Neural cell (in vitro differentiated cells): ENCODE measurements at regions not wholly inside any gene's neighbourhood (a gene's known extent, or its start where the extent isn't known, plus 50 kb on each side); places are given as distances from the start of the nearest gene placed in this dataset.

Experiments
- H2AFZ ChIP-seq: fragments of 200-600, 300-800 bp; sonication (generic), shearing (Covaris generic); 2 replicates; pipeline ENCODE4 v1.6.0; 2014; ENCODE audit warnings: low read depth, mild to moderate bottlenecking, antibody characterized with exemption, low read length, moderate library complexity
- H3F3A ChIP-seq: fragments of 200-600 bp; shearing (Covaris generic); 2 replicates; pipeline ENCODE4 v1.6.1; 2016; ENCODE audit warnings: mild to moderate bottlenecking, moderate library complexity, mixed read lengths, antibody characterized with exemption, low read length; ENCODE audit not compliant: insufficient read depth, poor library complexity, severe bottlenecking
- H3K27ac ChIP-seq: fragments of 200-600, 300-800 bp; sonication (generic), shearing (Covaris generic); 2 replicates; pipeline ENCODE4 v1.5.1; 2014; ENCODE audit warnings: mild to moderate bottlenecking, low read length, moderate library complexity
- H3K27me3 ChIP-seq: fragments of 300-800, 200-600 bp; sonication (generic), shearing (Covaris generic); 2 replicates; pipeline ENCODE4 v1.6.0; 2014; ENCODE audit warnings: mild to moderate bottlenecking, low read depth, low read length, moderate library complexity; ENCODE audit not compliant: insufficient read depth
- H3K36me3 ChIP-seq: fragments of 300-800, 200-600 bp; sonication (generic), shearing (Covaris generic); 2 replicates; pipeline ENCODE4 v1.5.1; 2014; ENCODE audit warnings: mild to moderate bottlenecking, antibody characterized with exemption, low read length, moderate library complexity; ENCODE audit not compliant: insufficient read depth
- H3K4me2 ChIP-seq: fragments of 300-800, 200-600 bp; sonication (generic), shearing (Covaris generic); 2 replicates; pipeline ENCODE4 v1.6.0; 2014; ENCODE audit warnings: mild to moderate bottlenecking, low read length
- H3K4me3 ChIP-seq: fragments of 300-800, 200-600 bp; sonication (generic), shearing (Covaris generic); 2 replicates; pipeline ENCODE4 v1.5.1; 2014; ENCODE audit warnings: mild to moderate bottlenecking, low read length, moderate library complexity
- H3K79me2 ChIP-seq: fragments of 200-600 bp; shearing (Covaris generic); replicated peaks from 2 replicates; pipeline ENCODE4 v1.6.0; 2014; ENCODE audit warnings: mild to moderate bottlenecking, low read length, moderate library complexity; ENCODE audit not compliant: insufficient read depth
- H3K9ac ChIP-seq: fragments of 300-800, 200-600 bp; sonication (generic), shearing (Covaris generic); 2 replicates; pipeline ENCODE4 v1.6.1; 2016; ENCODE audit warnings: mild to moderate bottlenecking, low read length, mixed read lengths
- H3K9me2 ChIP-seq: fragments of 200-600 bp; shearing (Covaris generic); 2 replicates; pipeline ENCODE4 v1.6.1; 2016; ENCODE audit warnings: mild to moderate bottlenecking, low read length, mixed read lengths; ENCODE audit not compliant: insufficient read depth
- H3K9me3 ChIP-seq: fragments of 200-600, 300-800 bp; sonication (generic), shearing (Covaris generic); 2 replicates; pipeline ENCODE4 v1.6.1; 2016; ENCODE audit warnings: mild to moderate bottlenecking, mixed run types, low read length, moderate library complexity, mixed read lengths
- H4K20me1 ChIP-seq: fragments of 200-600 bp; shearing (Covaris generic); 2 replicates; pipeline ENCODE4 v1.6.1; 2016; ENCODE audit warnings: mild to moderate bottlenecking, mixed run types; ENCODE audit not compliant: insufficient read depth
- CTCF ChIP-seq: fragments of 450-650 bp; IDR thresholded peaks from 2 replicates; pipeline ENCODE4 v1.5.1; 2014; ENCODE audit warnings: antibody characterized with exemption, mild to moderate bottlenecking, moderate library complexity; ENCODE audit not compliant: poor library complexity, severe bottlenecking
- EP300 ChIP-seq: fragments of 450-650 bp; conservative IDR thresholded peaks from 2 replicates; pipeline ENCODE4 v1.6.1; 2014; ENCODE audit warnings: antibody characterized with exemption, mild to moderate bottlenecking, moderate library complexity; ENCODE audit not compliant: poor library complexity, severe bottlenecking
- EZH2 ChIP-seq: fragments of 200-600, 300-800 bp; shearing (Covaris generic), sonication (generic); IDR thresholded peaks from 2 replicates; pipeline ENCODE4 v1.6.1; 2014; ENCODE audit warnings: antibody characterized with exemption, low read length, borderline replicate concordance, mild to moderate bottlenecking; ENCODE audit not compliant: insufficient read depth, poor library complexity, severe bottlenecking
- MXI1 ChIP-seq: fragments of 450-650 bp; conservative IDR thresholded peaks from 2 replicates; pipeline ENCODE4 v1.6.1; 2014; ENCODE audit warnings: antibody characterized with exemption, mild to moderate bottlenecking; ENCODE audit not compliant: poor library complexity, severe bottlenecking
- POLR2AphosphoS5 ChIP-seq: IDR thresholded peaks from 2 replicates; pipeline ENCODE4 v1.6.1; 2012
- RAD21 ChIP-seq: fragments of 450-650 bp; conservative IDR thresholded peaks from 2 replicates; pipeline ENCODE4 v1.6.1; 2014; ENCODE audit warnings: antibody characterized with exemption, mild to moderate bottlenecking, moderate library complexity
- REST ChIP-seq: IDR thresholded peaks from 2 replicates; pipeline ENCODE4 v1.6.1; 2012; ENCODE audit warnings: borderline replicate concordance
- SMC3 ChIP-seq: fragments of 450-650 bp; conservative IDR thresholded peaks from 2 replicates; pipeline ENCODE4 v1.6.1; 2014; ENCODE audit warnings: antibody characterized with exemption, mild to moderate bottlenecking, moderate library complexity; ENCODE audit not compliant: poor library complexity
- TAF1 ChIP-seq: IDR thresholded peaks from 2 replicates; pipeline ENCODE4 v1.6.1; 2012; ENCODE audit warnings: low read depth

GRCh38 chr6:33892581-33893346, 89.0 kb upstream of the MLN start:
- H3K9me3 ChIP-seq = no peaks in the 10 kb centered on the region

More at GRCh38 chr6:33892581-33893346, 89.0 kb upstream of the MLN start:
- Histone ChIP-seq H3K27me3 (no peaks in the 10 kb centered on the region), H3K9ac (no peak overlapping the region), H4K20me1 (no peaks in the 10 kb centered on the region), H3K27ac (no peak overlapping the region), H3K4me3 (no peak overlapping the region), H3K9me2 (no peaks in the 10 kb centered on the region), H3F3A (no peaks in the 10 kb centered on the region), H3K79me2 (no peaks in the 10 kb centered on the region), H3K4me2 (no peak overlapping the region), H2AFZ (no peak overlapping the region), H3K36me3 (no peaks in the 10 kb centered on the region)
- TF ChIP-seq EZH2 (no peak), EP300 (no peak), SMC3 (no peak), MXI1 (no peak), TAF1 (no peak), RAD21 (no peak), CTCF (no peak), REST (no peak), POLR2AphosphoS5 (no peak)
